SH-SY5Y (cell line): ENCODE measurements at regions not wholly inside any gene's neighbourhood (a gene's known extent, or its start where the extent isn't known, plus 50 kb on each side); places are given as distances from the start of the nearest gene placed in this dataset.

Source experiments
- GATA2 ChIP-seq: IDR thresholded peaks from 2 replicates; pipeline ENCODE4 v1.6.1; 2011; ENCODE audit warnings: mild to moderate bottlenecking, low read depth, low read length
- GATA3 ChIP-seq: IDR thresholded peaks from 2 replicates; pipeline ENCODE4 v1.6.1; 2011; ENCODE audit warnings: low read depth, mild to moderate bottlenecking, low read length, moderate library complexity

DNA sequence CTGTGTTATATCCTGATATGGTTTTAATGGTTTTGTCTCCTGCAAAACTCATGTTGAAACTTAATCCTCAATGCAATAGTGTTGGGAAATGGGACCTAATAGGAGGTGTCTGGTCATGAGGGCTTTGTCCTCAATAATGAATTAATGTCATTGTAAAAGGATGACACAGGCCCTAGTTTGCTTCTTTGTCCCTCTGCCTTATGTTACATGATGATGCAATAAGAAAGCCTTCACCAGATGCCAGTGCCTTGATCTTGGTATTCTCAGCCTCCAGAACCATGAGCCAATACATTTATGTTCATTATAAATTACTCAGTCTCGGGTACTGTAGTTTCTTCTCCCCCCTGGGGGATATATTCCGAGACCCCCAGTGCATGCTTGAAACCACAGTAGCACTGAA, 1247.4 kb upstream of the SORCS1 start:
- TF ChIP-seq GATA2 (no peak), GATA3 (no peak)
